K562 (cell line): ENCODE measurements at regions not wholly inside any gene's neighbourhood (a gene's known extent, or its start where the extent isn't known, plus 50 kb on each side); places are given as distances from the start of the nearest gene placed in this dataset.

Experiments
- ATAC-seq: fragments of 200-7000 bp; cut with Tn5 transposase; 3 replicates; pipeline ENCODE4 v1.9.1; 2020; ENCODE audit warnings: moderate library complexity
- BruUV-seq: library from RNA; stranded (reverse); fragments of 400-500 nt; replicated peaks from 2 replicates; lab custom pipeline; 2021; lab: Mats Ljungman, UMichigan
- CTCF ChIA-PET: fragments of 300-600 bp; formaldehyde crosslinking; extraction: SDS; loops from one replicate; lab custom pipeline; 2021; ENCODE audit warnings: low intra/inter-chr PET ratio; lab: Yijun Ruan, JAX
- POLR2A ChIA-PET: fragments of 300-600, 350-650 bp; sonication (Branson Sonifier 250); formaldehyde crosslinking; extraction: SDS; loops from one replicate; lab custom pipeline; 2021; ENCODE audit warnings: antibody characterized with exemption, inconsistent platforms; lab: Yijun Ruan, JAX
- DNase-seq, 4 experiments: peaks; one replicate each; pipeline versions ENCODE4 v3.0.0 to v3.0.0-alpha.2; 2011 to 2018; ENCODE audit warnings: low spot score in 3 of 4, mixed read lengths in 3 of 4; ENCODE audit errors: extremely low read depth in 1 of 4
- FAIRE-seq: peaks from 2 replicates; lab custom pipeline; 2011; peaks lifted over from hg19 to GRCh38; lab: Jason Lieb, UNC
- H2AFZ ChIP-seq: 2 replicates; pipeline ENCODE4 v1.6.0; 2011; ENCODE audit warnings: low read depth, low read length, control low read depth, inconsistent platforms
- H3K27ac ChIP-seq: fragments of 200-600 bp; 3 replicates; pipeline ENCODE4 v1.8.0; 2011; ENCODE audit warnings: low read depth, mild to moderate bottlenecking, control low read depth, inconsistent platforms, low read length, moderate library complexity, mixed read lengths; ENCODE audit errors: extremely low read depth
- H3K27me3 ChIP-seq, 2 experiments: fragments of 300-600 bp in 1 of 2; 2 replicates in 1 of 2; 3 replicates in 1 of 2; pipeline versions ENCODE4 v1.6.0 to v1.8.0; 2011; ENCODE audit warnings: inconsistent platforms in 2 of 2, low read length in 2 of 2, mild to moderate bottlenecking in 1 of 2, mixed read lengths in 1 of 2, moderate library complexity in 1 of 2; ENCODE audit not compliant: control insufficient read depth in 2 of 2, insufficient read depth in 2 of 2
- H3K36me3 ChIP-seq: fragments of 300-600 bp; 3 replicates; pipeline ENCODE4 v1.8.0; 2011; ENCODE audit warnings: mild to moderate bottlenecking, low read length, inconsistent platforms; ENCODE audit not compliant: control insufficient read depth, insufficient read depth
- H3K4me1 ChIP-seq, 2 experiments: fragments of 200-600 bp in 1 of 2; replicated peaks in 1 of 2; 2 replicates in 1 of 2; 3 replicates in 1 of 2; pipeline versions ENCODE4 v1.5.1 to v1.8.0; 2011; ENCODE audit warnings: inconsistent platforms in 2 of 2, low read length in 2 of 2, mild to moderate bottlenecking in 1 of 2, mixed read lengths in 1 of 2, moderate library complexity in 1 of 2; ENCODE audit not compliant: control insufficient read depth in 2 of 2, insufficient read depth in 2 of 2
- H3K4me2 ChIP-seq: 2 replicates; pipeline ENCODE4 v1.6.1; 2011; ENCODE audit warnings: low read length, control low read depth, inconsistent platforms, mixed read lengths; ENCODE audit not compliant: insufficient read depth
- H3K4me3 ChIP-seq: fragments of 200-600 bp; sonication (generic), shearing (Covaris generic); 2 replicates; pipeline ENCODE4 v1.5.1; 2016; ENCODE audit warnings: control low read depth, inconsistent platforms
- H3K79me2 ChIP-seq: fragments of 200-600 bp; 3 replicates; pipeline ENCODE4 v1.8.0; 2011; ENCODE audit warnings: low read length, inconsistent platforms; ENCODE audit not compliant: control insufficient read depth, insufficient read depth
- H3K9ac ChIP-seq, 2 experiments: 2 replicates each; pipeline versions ENCODE4 v1.6.0 to v1.6.1; 2011; ENCODE audit warnings: low read depth in 2 of 2, low read length in 2 of 2, control low read depth in 1 of 2, inconsistent platforms in 1 of 2, mild to moderate bottlenecking in 1 of 2, mixed read lengths in 1 of 2; ENCODE audit not compliant: insufficient read depth in 1 of 2
- H3K9me1 ChIP-seq: one replicate; pipeline ENCODE4 v1.6.0; 2011; ENCODE audit warnings: inconsistent platforms, mild to moderate bottlenecking, low read length, moderate library complexity; ENCODE audit not compliant: control insufficient read depth, insufficient read depth
- H3K9me3 ChIP-seq: replicated peaks from 2 replicates; pipeline ENCODE4 v1.5.1; 2011; ENCODE audit warnings: low read depth, low read length, inconsistent platforms; ENCODE audit not compliant: control insufficient read depth, insufficient read depth
- H4K20me1 ChIP-seq: replicated peaks from 2 replicates; pipeline ENCODE4 v1.6.1; 2011; ENCODE audit warnings: low read length, inconsistent platforms, mixed read lengths; ENCODE audit not compliant: control insufficient read depth, insufficient read depth
- ATF7 ChIP-seq: fragments of 450-650 bp; IDR thresholded peaks from 2 replicates; pipeline ENCODE4 v1.7.1; 2014; ENCODE audit warnings: mild to moderate bottlenecking, moderate library complexity
- CREM ChIP-seq: IDR thresholded peaks from 2 replicates; pipeline ENCODE4 v1.6.1; 2014; ENCODE audit warnings: antibody characterized with exemption, low read depth
- ETV5 ChIP-seq: sonication (generic); formaldehyde crosslinking; IDR thresholded peaks from 2 replicates; pipeline ENCODE4 v1.4.0; 2020; ENCODE audit warnings: low read depth, mild to moderate bottlenecking, missing genetic modification reagents
- GABPB1 ChIP-seq: sonication (generic); formaldehyde crosslinking; IDR thresholded peaks from 2 replicates; pipeline ENCODE4 v1.8.0; 2022; ENCODE audit warnings: mild to moderate bottlenecking, missing genetic modification reagents
- GTF2B ChIP-seq: IDR thresholded peaks from 2 replicates; pipeline ENCODE4 v1.6.1; 2011; ENCODE audit not compliant: insufficient read length; ENCODE audit errors: extremely low read depth
- HDAC3 ChIP-seq: fragments of 450-650 bp; IDR thresholded peaks from 2 replicates; pipeline ENCODE4 v1.6.1; 2018; ENCODE audit warnings: borderline replicate concordance, mild to moderate bottlenecking, moderate library complexity; ENCODE audit not compliant: partially characterized antibody
- KLF13 ChIP-seq: fragments of 450-650 bp; IDR thresholded peaks from 2 replicates; pipeline ENCODE4 v1.6.1; 2016; ENCODE audit warnings: missing genetic modification characterization, low read depth, mild to moderate bottlenecking, missing compliant biosample characterization, moderate library complexity, borderline replicate concordance
- POLR2A ChIP-seq: fragments of 450-650 bp; conservative IDR thresholded peaks from 2 replicates; pipeline ENCODE4 v1.6.1; 2016
- RB1 ChIP-seq: fragments of 450-650 bp; IDR thresholded peaks from 2 replicates; pipeline ENCODE4 v1.6.1; 2017; ENCODE audit warnings: low read depth, mild to moderate bottlenecking
- RERE ChIP-seq: sonication (generic); formaldehyde crosslinking; IDR thresholded peaks from 2 replicates; pipeline ENCODE4 v1.8.0; 2023; ENCODE audit warnings: missing genetic modification reagents, mild to moderate bottlenecking, borderline replicate concordance
- RNF2 ChIP-seq: sonication (generic); IDR thresholded peaks from 2 replicates; pipeline ENCODE4 v1.6.1; 2016
- SIN3A ChIP-seq, 2 experiments: fragments of 150-350 bp in 1 of 2; IDR thresholded peaks; 2 replicates each; pipeline ENCODE4 v1.6.1; 2011 to 2016; ENCODE audit warnings: borderline replicate concordance in 2 of 2, low read depth in 2 of 2, low read length in 2 of 2, mild to moderate bottlenecking in 2 of 2, moderate library complexity in 2 of 2; ENCODE audit not compliant: control insufficient read depth in 1 of 2
- SRSF1 ChIP-seq: fragments of 200-400 bp; formaldehyde crosslinking; IDR thresholded peaks from 2 replicates; pipeline ENCODE4 v1.6.1; 2017; ENCODE audit warnings: mild to moderate bottlenecking, low read depth, low read length, moderate library complexity
- TEAD1 ChIP-seq, 2 experiments: fragments of 450-650 bp in 1 of 2; sonication (generic) in 1 of 2; formaldehyde crosslinking; IDR thresholded peaks; 2 replicates each; pipeline versions ENCODE4 v1.4.0 to v1.8.0; 2020 to 2022; ENCODE audit warnings: mild to moderate bottlenecking in 2 of 2, missing genetic modification reagents in 1 of 2
- THRA ChIP-seq: fragments of 450-650 bp; IDR thresholded peaks from 2 replicates; pipeline ENCODE4 v1.6.1; 2017; ENCODE audit warnings: mild to moderate bottlenecking, moderate library complexity
- ZKSCAN8 ChIP-seq: fragments of 200-800 bp; sonication (Bioruptor generic); IDR thresholded peaks from 2 replicates; pipeline ENCODE4 v1.6.1; 2016; ENCODE audit warnings: missing genetic modification characterization, missing compliant biosample characterization
- ZNF644 ChIP-seq: fragments of 200-800 bp; sonication (Bioruptor generic); IDR thresholded peaks from 2 replicates; pipeline ENCODE4 v1.6.1; 2016; ENCODE audit warnings: low read depth, missing genetic modification characterization, missing compliant biosample characterization
- WGBS: fragments of 100-300 bp; shearing (Covaris generic); methylation state at CpG from one replicate; pipeline ENCODE4 v1.1.6; 2016; ENCODE audit warnings: low coverage, mixed read lengths; ENCODE audit not compliant: insufficient coverage; ENCODE audit errors: missing lambda C conversion rate; 5-methylcytosine and 5-hydroxymethylcytosine counted together
- in situ Hi-C: fragments of 300-500 bp; cut with MboI; formaldehyde crosslinking; loops from 4 replicates; pipeline ENCODE4 v1.15.0; 2018; ENCODE audit warnings: inconsistent platforms, mixed read lengths
- intact Hi-C: fragments of 100-400 bp; cut with micrococcal nuclease; formaldehyde crosslinking; loops from 2 replicates; pipeline ENCODE4 v1.14.2; 2022

GRCh38 chr11:24225501-24225900 is 271.4 kb upstream of the LUZP2 start:
- WGBS = 5% methylated on average over 1 of the region's 1 CpG
- no peaks in the 10 kb centered on the region for H3K4me1 ChIP-seq
- H3K4me2 ChIP-seq = no peak overlapping the region
- CTCF ChIA-PET = no interaction called here
- no peaks in the 10 kb centered on the region for H3K36me3 ChIP-seq
- DNase-seq = no peak
- H3K79me2 ChIP-seq = no peaks in the 10 kb centered on the region
- intact Hi-C loops (no loop called here), in situ Hi-C loops (no loop called here)
- H3K9me1 ChIP-seq = no peaks in the 10 kb centered on the region
- H3K4me3 ChIP-seq = no peak overlapping the region
- no peak overlapping the region for H2AFZ ChIP-seq
- H3K27ac ChIP-seq = no peak overlapping the region
- no TSS peak for BruUV-seq
- no peak overlapping the region for H3K9ac ChIP-seq
- no peak for FAIRE-seq
- no peaks in the 10 kb centered on the region for H4K20me1 ChIP-seq
- no peak for ATAC-seq
- no peaks in the 10 kb centered on the region for H3K27me3 ChIP-seq
- no peaks in the 10 kb centered on the region for H3K9me3 ChIP-seq
- POLR2A ChIA-PET = no interaction called here
- TF ChIP-seq CREM (no peak), GABPB1 (CRISPR knock-in tag) (no peak), POLR2A (no peak), RNF2 (no peak), SRSF1 (no peak), SIN3A (IDR thresholded peaks at IDR 0.05; ENCODE audit: borderline replicate concordance in 2 of 2, control insufficient read depth in 1 of 2, low read depth in 2 of 2, low read length in 2 of 2) (no peak), ATF7 (no peak), HDAC3 (no peak), KLF13 (tag) (no peak), ZNF644 (tag) (no peak), ZKSCAN8 (no peak), RB1 (no peak), TEAD1 (CRISPR knock-in tag; IDR thresholded peaks at IDR 0.05) (no peak), RERE (CRISPR knock-in tag) (no peak), GTF2B (no peak), THRA (no peak), ETV5 (no peak)
